NCI-H460 (cell line): ENCODE measurements at regions not wholly inside any gene's neighbourhood (a gene's known extent, or its start where the extent isn't known, plus 50 kb on each side); places are given as distances from the start of the nearest gene placed in this dataset.
A peak's percentile ranks its signal among the peaks of the same experiment; 100 is the strongest.
"Not testable (repeated sequence)": the region's sequence is repeated elsewhere in the genome, so short reads cannot be mapped to it uniquely, and the experiment has no call there.

Experiments
- DNase-seq: peaks from one replicate; pipeline ENCODE4 v3.0.0-alpha.2; 2016; ENCODE audit warnings: low read depth; ENCODE audit errors: extremely low read depth

GRCh38 chr3:150329408-150329807 is 78.7 kb upstream of the TSC22D2 start:
- DNase-seq, result no peak

DNA sequence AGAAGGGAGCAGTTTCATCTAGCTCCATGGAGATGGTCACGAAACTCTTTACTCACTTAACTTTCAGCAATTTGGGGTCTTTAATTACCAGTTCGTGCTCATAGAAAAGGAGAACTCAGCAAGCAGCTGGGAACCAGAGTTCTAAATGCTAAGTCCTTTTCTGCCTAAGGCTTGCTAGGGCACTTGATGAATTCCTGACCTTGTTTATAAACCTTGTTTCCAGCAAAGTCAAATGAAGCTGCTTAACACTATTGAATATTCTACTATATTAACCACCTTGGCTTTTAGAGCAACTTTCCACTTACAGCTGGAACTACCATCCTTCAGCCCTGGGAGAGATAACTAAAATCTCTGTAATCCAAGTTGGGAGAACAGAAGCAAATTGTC is 79.5 kb upstream of the TSC22D2 start:
- no peak for DNase-seq

DNA sequence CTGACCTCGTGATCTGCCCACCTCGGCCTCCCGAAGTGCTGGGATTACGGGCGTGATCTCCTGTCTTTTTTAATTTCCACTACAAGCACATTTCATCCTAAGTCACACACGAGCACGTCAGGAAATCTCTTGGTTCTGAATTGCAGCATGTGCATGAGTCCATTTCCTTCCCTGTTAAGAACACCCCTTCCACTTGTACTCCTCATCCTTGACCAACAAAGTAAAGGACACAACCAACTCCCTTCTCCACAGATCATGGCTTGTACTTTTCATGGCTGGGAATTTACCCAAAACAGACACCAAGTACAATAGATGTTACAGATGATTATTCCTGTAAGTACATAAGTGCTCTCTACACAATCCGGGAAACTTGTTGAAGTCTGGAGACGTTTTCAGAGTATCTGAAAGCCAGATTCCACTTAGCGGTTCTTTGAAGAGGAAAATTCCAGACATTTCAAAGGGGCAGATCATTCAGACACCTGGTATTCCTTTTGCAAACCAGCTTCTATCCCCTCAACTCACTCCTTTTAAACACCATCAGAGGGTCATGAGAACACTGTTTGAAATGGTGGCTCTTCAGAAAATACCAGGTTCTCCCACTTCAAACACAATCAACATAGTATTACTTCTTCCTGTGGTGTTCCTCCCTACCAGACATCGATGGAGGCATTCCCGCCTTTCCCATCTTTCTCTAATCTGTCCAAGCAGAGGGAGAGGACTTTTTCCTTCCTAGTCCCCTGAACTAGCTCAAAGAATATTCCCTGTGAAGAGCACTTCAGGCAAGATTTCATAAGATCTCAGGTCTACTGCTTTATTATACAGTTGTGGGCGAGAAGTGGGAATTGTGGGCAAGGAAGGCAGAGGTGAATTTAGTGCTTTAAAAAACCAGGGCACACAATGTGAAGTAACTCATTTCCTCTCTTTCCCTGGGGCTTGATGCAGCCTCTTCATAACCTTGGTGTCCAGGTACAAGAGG is 80.1 kb upstream of the TSC22D2 start:
- DNase-seq, result no peak

DNA sequence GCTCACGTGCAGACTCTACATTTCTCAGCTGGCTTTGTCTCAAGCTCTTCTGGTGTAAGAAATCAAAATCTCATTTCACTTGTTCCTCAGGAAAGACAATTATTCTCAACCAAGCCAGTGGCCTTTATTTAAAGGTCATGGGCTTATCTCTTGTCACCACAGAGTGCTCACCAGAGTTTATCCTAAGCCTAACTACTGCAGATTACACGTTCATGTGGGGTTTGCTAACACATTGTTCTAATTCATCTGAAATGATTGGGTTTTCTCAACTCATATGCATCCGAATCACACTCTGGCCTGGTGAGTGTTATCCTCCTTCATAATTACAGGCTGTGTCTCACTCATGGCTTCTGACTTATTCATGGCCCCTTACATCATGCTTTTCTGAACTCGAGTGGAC is 83.3 kb upstream of the TSC22D2 start:
- DNase-seq, result no peak

GRCh38 chr3:150324245-150324644 is 83.9 kb upstream of the TSC22D2 start:
- DNase-seq, result no peak

GRCh38 chr3:150323770-150324169 is 84.3 kb upstream of the TSC22D2 start:
- no peak for DNase-seq

GRCh38 chr3:150323091-150323490 is 85.0 kb upstream of the TSC22D2 start:
- not testable (repeated sequence) for DNase-seq

DNA sequence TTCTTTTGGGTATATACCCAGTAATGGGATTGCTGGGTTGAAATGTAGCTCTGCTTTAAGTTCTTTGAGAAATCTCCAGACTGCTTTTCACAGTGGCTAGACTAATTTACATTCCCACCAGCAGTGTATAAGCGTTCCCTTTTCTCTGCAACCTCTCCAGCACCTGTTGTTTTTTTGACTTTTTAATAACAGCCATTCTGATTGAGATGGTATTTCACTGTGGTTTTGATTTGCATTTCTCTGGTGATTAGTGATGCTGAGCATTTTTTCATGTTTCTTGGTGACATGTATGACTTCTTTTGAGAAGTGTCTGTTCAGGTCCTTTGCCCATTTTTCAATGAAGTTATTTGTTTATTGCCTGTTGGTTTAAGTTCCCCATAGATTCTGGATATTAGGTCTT is 87.1 kb upstream of the TSC22D2 start:
- not testable (repeated sequence) for DNase-seq

GRCh38 chr3:150319900-150320299 is 88.2 kb upstream of the TSC22D2 start:
- DNase-seq, result peak; percentile 64

- DNase-seq, result no peak
These were observed 90.6 kb upstream of the TSC22D2 start for GRCh38 chr3:150317469-150317868.

- DNase-seq, result no peak
These were observed 92.4 kb upstream of the TSC22D2 start for GRCh38 chr3:150315721-150316120.

DNA sequence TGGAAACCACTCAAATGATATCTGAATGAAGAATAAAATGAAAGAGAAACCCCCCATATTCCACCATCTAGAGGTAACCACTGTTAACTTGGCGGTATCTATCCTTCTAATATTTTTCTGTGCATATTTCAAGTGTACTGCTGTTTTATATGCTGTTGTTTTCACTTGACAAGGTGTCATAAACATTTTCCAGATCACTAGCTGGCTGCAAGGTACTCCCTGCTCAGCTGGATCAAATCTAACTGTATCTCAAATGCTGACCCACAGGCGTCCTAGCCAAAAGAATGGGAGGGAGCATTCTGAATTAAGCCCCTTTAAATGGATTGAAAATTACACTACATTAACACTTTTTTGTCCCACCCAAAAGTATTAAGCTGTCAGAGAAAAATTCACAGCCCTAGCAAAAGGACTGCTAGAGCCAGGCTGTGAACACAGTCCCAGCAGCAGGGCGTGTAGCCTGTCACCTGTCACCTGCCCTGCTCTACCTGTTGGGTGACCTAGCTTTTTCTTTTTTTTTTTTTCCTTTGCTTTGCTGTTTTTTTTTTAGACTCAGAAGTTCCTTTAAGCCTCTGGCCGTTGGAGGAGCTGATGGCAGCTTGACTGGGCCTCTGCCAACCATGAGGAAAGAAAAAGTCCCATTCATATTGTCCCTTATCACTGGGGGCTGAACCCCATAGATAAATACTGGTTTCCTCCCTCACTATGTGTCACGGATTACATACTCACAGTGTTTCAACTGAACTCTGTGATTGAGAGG is 93.7 kb upstream of the TSC22D2 start:
- no peak for DNase-seq

DNA sequence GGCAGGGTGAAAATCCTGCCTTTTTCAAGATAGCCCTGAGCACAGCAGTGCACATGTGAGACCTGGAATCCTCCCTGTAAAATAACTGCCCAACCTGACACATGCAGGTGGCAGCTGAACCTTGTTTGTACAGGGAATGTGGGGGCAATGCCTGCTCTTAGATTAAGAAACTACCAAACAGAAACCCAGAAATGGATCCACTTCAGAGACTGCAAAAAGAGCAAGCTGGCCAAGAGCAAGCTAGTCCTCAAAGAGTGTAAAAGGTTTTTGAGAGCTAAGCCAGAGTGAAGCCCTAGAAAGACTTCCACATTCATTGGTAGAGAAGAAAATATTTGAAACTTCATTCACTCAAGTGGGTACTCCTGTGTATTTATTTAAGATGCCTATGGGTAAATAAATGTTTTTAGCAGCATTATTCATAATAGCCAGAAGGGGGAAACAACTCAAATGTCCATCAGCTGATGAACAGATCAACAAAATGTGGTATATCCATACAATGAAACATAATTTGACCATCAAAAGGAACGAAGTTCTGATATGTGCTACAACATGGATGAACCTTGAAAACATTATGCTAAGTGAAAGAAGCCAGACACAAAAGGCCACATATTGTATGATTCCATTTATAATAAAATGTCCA is 96.0 kb upstream of the TSC22D2 start:
- no peak for DNase-seq

DNA sequence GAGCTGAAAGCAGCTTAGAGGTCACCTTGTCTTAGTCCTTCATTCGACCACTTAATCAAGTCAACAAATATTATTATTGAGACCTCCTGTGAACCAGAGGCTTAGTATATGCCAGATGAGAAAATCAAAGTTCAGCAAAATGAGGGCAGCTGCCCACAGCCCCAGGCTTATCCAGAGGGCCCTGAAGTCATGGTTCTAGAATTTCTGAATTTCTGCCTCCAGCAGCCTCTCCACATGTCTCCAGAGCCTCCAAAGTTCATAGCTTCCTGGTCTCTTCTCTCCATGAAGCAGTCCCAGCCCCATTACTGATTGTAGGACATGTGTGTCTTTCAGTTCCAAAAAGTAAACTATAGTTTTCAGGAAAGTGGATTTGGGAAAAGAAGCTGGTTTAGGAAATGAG is 96.9 kb upstream of the TSC22D2 start:
- no peak for DNase-seq

DNA sequence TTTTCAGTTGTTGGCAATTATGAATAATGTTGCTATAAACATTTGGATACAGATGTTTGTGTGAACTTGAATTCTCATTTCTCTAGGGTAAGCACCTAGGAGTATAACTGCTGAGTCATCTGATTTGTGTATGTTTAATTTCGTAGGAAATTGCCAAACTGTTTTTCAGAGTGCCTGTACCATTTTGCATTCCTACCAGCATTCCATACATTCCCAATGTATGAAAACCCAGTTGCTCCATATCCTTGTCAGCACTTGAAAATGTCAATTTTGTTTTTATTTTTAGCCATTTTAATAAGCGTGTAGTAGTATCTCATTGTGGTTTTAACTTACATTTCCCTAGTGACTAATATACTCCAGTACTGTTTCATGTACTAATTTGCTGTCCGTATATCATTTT is 98.5 kb upstream of the TSC22D2 start:
- no peak for DNase-seq

GRCh38 chr3:150309257-150309542 is 98.9 kb upstream of the TSC22D2 start:
- DNase-seq, result no peak

DNA sequence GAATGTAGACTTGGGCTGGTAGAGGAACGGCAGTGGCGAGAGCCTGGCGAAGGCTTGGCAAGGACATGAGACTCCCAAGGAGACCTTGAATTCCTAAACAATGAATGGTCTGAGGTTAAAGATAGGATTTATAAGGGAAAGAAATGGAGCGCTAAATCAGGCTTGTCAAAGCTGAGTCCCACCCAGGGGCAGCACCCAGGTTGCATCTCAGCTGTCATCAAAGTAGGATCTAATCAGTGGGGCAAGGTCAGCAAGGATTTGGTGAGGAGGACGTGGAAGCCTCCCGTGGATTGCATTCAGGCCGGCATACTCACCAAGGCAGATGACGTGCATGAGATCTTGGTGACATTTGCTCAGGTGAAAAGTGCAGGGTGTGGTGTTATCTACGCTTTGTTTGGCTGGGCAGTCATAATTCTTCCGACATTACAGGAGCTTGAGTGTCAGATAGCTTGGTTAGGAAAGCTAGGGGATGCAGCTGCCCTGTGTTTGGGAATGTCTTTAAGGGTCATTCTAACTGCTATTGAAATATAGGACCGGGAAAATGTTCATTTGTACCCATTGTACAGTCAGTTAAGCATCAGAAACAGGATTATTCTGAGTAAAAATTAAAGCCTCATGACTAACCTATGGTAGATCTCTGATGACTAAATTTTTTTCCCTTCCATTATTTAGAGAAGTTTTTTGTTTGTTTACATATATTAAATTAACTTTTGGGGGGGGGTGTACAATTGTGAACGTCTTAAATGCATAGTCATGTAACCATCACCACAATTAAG is 99.4 kb upstream of the TSC22D2 start:
- DNase-seq, result no peak

GRCh38 chr3:150308037-150308319 is 100.1 kb upstream of the TSC22D2 start:
- DNase-seq, result no peak

DNA sequence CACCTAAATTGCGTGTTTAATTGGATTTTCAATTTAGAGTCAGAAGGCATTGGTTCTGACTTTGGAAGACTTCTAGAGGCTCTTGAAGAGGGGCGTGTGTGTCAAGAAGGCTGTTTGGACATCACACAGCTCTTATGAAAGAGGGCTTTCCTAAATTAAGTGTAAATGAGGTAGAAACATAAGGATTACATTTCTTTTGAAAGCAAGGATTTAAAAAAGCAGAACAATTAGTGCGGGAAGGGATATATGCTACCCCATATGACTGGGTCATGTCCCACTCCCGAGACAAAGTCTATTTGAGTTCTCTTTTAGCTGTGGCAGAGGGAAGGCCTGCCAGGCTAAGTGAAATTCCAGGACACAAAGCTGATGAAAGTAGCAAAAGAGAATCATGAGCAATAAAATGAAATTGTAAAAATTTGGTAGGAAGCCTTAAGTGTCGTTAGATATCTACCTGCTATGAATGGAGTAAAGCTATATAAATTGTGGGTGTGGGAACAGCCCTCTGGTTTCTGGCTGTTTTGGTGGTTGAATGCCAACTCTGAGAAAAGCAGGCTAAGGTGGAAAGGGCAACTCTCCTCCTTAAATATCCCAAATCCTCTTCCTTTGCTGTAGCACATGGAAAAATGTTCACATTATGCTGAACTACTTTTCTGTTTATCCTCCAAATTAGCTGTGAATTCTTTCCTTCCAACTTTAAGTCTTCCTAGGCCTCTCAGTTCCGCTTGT is 100.6 kb upstream of the TSC22D2 start:
- no peak for DNase-seq

DNA sequence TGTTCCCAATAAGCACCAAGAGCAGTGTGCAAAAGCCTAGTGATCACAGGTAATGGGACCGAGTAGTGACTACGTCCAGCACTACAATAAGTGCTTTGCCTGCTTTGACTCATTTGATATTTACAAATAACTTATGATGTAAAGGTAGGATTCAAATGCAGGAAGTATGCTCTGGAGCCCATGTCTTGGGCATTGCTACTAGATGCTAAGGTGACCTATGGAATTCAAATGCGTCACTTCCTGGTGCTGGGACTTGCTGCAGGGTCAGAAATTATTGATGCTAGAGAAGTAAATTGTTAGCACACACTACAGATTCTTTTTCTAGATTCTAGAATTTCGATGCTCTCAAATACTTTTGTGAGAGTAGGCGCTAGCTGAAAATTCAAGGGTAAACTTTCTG is 101.2 kb upstream of the TSC22D2 start:
- DNase-seq, result no peak
